ENCODE measurements at regions not wholly inside any gene's neighbourhood (a gene's known extent, or its start where the extent isn't known, plus 50 kb on each side); places are given as distances from the start of the nearest gene placed in this dataset.
"Not testable (repeated sequence)": the region's sequence is repeated elsewhere in the genome, so short reads cannot be mapped to it uniquely, and the experiment has no call there.

- H3K9me3 Mint-ChIP-seq: peaks cover 2% of the 10 kb centered on the region
- H3K4me1 Mint-ChIP-seq: no peaks in the 10 kb centered on the region
- H3K27ac Mint-ChIP-seq: no peak overlapping the region
- H3K36me3 Mint-ChIP-seq: no peaks in the 10 kb centered on the region
- ATAC-seq: no peak
- no peaks in the 10 kb centered on the region for H3K27me3 Mint-ChIP-seq
- H3K4me3 Mint-ChIP-seq: no peak overlapping the region
Observed at GRCh38 chr3:106839576-106840280, 537.5 kb upstream of the CCDC54 start.

GRCh38 chr3:106840319-106840718, 536.9 kb upstream of the CCDC54 start:
- Mint-ChIP-seq H3K4me3 (no peak overlapping the region), H3K4me1 (no peaks in the 10 kb centered on the region), H3K27ac (no peak overlapping the region), H3K9me3 (peaks cover 2% of the 10 kb centered on the region), H3K27me3 (no peaks in the 10 kb centered on the region), H3K36me3 (no peaks in the 10 kb centered on the region)
- ATAC-seq: no peak

GRCh38 chr3:106842151-106842550, 535.1 kb upstream of the CCDC54 start:
- Mint-ChIP-seq H3K9me3 (peaks cover 2% of the 10 kb centered on the region), H3K27me3 (no peaks in the 10 kb centered on the region), H3K27ac (no peak overlapping the region), H3K4me1 (no peaks in the 10 kb centered on the region), H3K4me3 (no peak overlapping the region), H3K36me3 (no peaks in the 10 kb centered on the region)
- no peak for ATAC-seq

GRCh38 chr3:106844638-106845037, 532.6 kb upstream of the CCDC54 start:
- Mint-ChIP-seq H3K9me3 (peaks cover 2% of the 10 kb centered on the region), H3K4me3 (no peak overlapping the region), H3K27ac (no peak overlapping the region), H3K36me3 (no peaks in the 10 kb centered on the region), H3K27me3 (no peaks in the 10 kb centered on the region), H3K4me1 (no peaks in the 10 kb centered on the region)
- ATAC-seq: no peak

- Mint-ChIP-seq H3K27ac (no peak overlapping the region), H3K27me3 (no peaks in the 10 kb centered on the region), H3K4me3 (no peak overlapping the region), H3K4me1 (no peaks in the 10 kb centered on the region), H3K36me3 (no peaks in the 10 kb centered on the region), H3K9me3 (peaks cover 2% of the 10 kb centered on the region)
- ATAC-seq: no peak
Observed at GRCh38 chr3:106848099-106848498, 529.1 kb upstream of the CCDC54 start.

- H3K4me3 Mint-ChIP-seq: no peak overlapping the region
- H3K36me3 Mint-ChIP-seq: no peaks in the 10 kb centered on the region
Observed at GRCh38 chr3:106850437-106850836, 526.8 kb upstream of the CCDC54 start.

GRCh38 chr3:106858321-106858720, 518.9 kb upstream of the CCDC54 start:
- not testable (repeated sequence) for H3K4me1 Mint-ChIP-seq, H3K4me3 Mint-ChIP-seq, H3K27me3 Mint-ChIP-seq, H3K27ac Mint-ChIP-seq, ATAC-seq, H3K36me3 Mint-ChIP-seq, H3K9me3 Mint-ChIP-seq

More at GRCh38 chr3:106850437-106850836, 526.8 kb upstream of the CCDC54 start:
- Mint-ChIP-seq H3K9me3 (no peaks in the 10 kb centered on the region), H3K27ac (no peak overlapping the region), H3K27me3 (no peaks in the 10 kb centered on the region), H3K4me1 (no peaks in the 10 kb centered on the region)
- no peak for ATAC-seq

- no peak overlapping the region for H3K4me3 Mint-ChIP-seq
- H3K36me3 Mint-ChIP-seq: no peaks in the 10 kb centered on the region
- H3K4me1 Mint-ChIP-seq: no peaks in the 10 kb centered on the region
- H3K27me3 Mint-ChIP-seq: no peaks in the 10 kb centered on the region
- no peak overlapping the region for H3K27ac Mint-ChIP-seq
- no peak for ATAC-seq
- peaks cover 11% of the 10 kb centered on the region for H3K9me3 Mint-ChIP-seq
Observed at GRCh38 chr3:106860182-106860581, 517.1 kb upstream of the CCDC54 start.

GRCh38 chr3:106862067-106862466, 515.2 kb upstream of the CCDC54 start:
- no peak overlapping the region for H3K4me3 Mint-ChIP-seq
- H3K27me3 Mint-ChIP-seq: no peaks in the 10 kb centered on the region
- H3K4me1 Mint-ChIP-seq: no peaks in the 10 kb centered on the region
- peaks cover 13% of the 10 kb centered on the region for H3K9me3 Mint-ChIP-seq
- no peak for ATAC-seq
- H3K27ac Mint-ChIP-seq: no peak overlapping the region
- no peaks in the 10 kb centered on the region for H3K36me3 Mint-ChIP-seq

GRCh38 chr3:106877627-106878026, 499.6 kb upstream of the CCDC54 start:
- no peak overlapping the region for H3K27ac Mint-ChIP-seq
- H3K4me3 Mint-ChIP-seq: no peak overlapping the region
- no peaks in the 10 kb centered on the region for H3K27me3 Mint-ChIP-seq
- no peaks in the 10 kb centered on the region for H3K36me3 Mint-ChIP-seq
- ATAC-seq: no peak
- no peaks in the 10 kb centered on the region for H3K4me1 Mint-ChIP-seq
- peaks cover 2% of the 10 kb centered on the region for H3K9me3 Mint-ChIP-seq

GRCh38 chr3:106880206-106880605, 497.0 kb upstream of the CCDC54 start:
- peaks cover 3% of the 10 kb centered on the region for H3K9me3 Mint-ChIP-seq
- no peaks in the 10 kb centered on the region for H3K4me1 Mint-ChIP-seq

GRCh38 chr3:106881186-106881585, 496.1 kb upstream of the CCDC54 start:
- Mint-ChIP-seq H3K27ac (no peak overlapping the region), H3K36me3 (no peaks in the 10 kb centered on the region), H3K27me3 (no peaks in the 10 kb centered on the region), H3K4me1 (no peaks in the 10 kb centered on the region), H3K4me3 (no peak overlapping the region), H3K9me3 (peaks cover 6% of the 10 kb centered on the region)
- ATAC-seq: no peak

More at GRCh38 chr3:106880206-106880605, 497.0 kb upstream of the CCDC54 start:
- Mint-ChIP-seq H3K27ac (no peak overlapping the region), H3K36me3 (no peaks in the 10 kb centered on the region), H3K27me3 (no peaks in the 10 kb centered on the region), H3K4me3 (no peak overlapping the region)
- ATAC-seq: no peak

GRCh38 chr3:106882297-106882696, 494.9 kb upstream of the CCDC54 start:
- no peaks in the 10 kb centered on the region for H3K27me3 Mint-ChIP-seq
- H3K27ac Mint-ChIP-seq: no peak overlapping the region
- no peak for ATAC-seq
- H3K9me3 Mint-ChIP-seq: peaks cover 6% of the 10 kb centered on the region
- no peaks in the 10 kb centered on the region for H3K36me3 Mint-ChIP-seq
- H3K4me3 Mint-ChIP-seq: no peak overlapping the region
- no peaks in the 10 kb centered on the region for H3K4me1 Mint-ChIP-seq

GRCh38 chr3:106906074-106906473, 471.2 kb upstream of the CCDC54 start:
- Mint-ChIP-seq H3K36me3 (no peaks in the 10 kb centered on the region), H3K9me3 (peaks cover 3% of the 10 kb centered on the region), H3K27me3 (no peaks in the 10 kb centered on the region), H3K27ac (no peak overlapping the region), H3K4me3 (no peak overlapping the region), H3K4me1 (no peaks in the 10 kb centered on the region)
- no peak for ATAC-seq

- Mint-ChIP-seq H3K36me3 (no peaks in the 10 kb centered on the region), H3K9me3 (peaks cover 3% of the 10 kb centered on the region), H3K27me3 (peaks cover under 1% of the 10 kb centered on the region), H3K27ac (no peak overlapping the region), H3K4me1 (no peaks in the 10 kb centered on the region), H3K4me3 (no peak overlapping the region)
- ATAC-seq: peak; percentile 17
Observed at GRCh38 chr3:106908181-106908938, 468.9 kb upstream of the CCDC54 start.

- Mint-ChIP-seq H3K27me3 (peaks cover 14% of the 10 kb centered on the region), H3K9me3 (no peaks in the 10 kb centered on the region), H3K4me3 (no peak overlapping the region), H3K4me1 (no peaks in the 10 kb centered on the region), H3K36me3 (no peaks in the 10 kb centered on the region), H3K27ac (no peak overlapping the region)
- no peak for ATAC-seq
Observed at GRCh38 chr3:106913111-106913698, 464.0 kb upstream of the CCDC54 start.
